ENCODE measurements at regions not wholly inside any gene's neighbourhood (a gene's known extent, or its start where the extent isn't known, plus 50 kb on each side); places are given as distances from the start of the nearest gene placed in this dataset.
"Not testable (repeated sequence)": the region's sequence is repeated elsewhere in the genome, so short reads cannot be mapped to it uniquely, and the experiment has no call there.

GRCh38 chr16:55073830-55074229 is 143.2 kb downstream of the IRX5 start:
- DNase-seq: no peak

GRCh38 chr16:55075208-55075607 is 144.5 kb downstream of the IRX5 start:
- not testable (repeated sequence) for DNase-seq

- no peak for DNase-seq
Observed at GRCh38 chr16:55076053-55076452, 145.4 kb downstream of the IRX5 start.

- DNase-seq: no peak
Observed at GRCh38 chr16:55077266-55077665, 146.6 kb downstream of the IRX5 start.

GRCh38 chr16:55078153-55078552 is 147.5 kb downstream of the IRX5 start:
- DNase-seq: no peak

GRCh38 chr16:55078699-55079410 is 148.2 kb downstream of the IRX5 start:
- DNase-seq: no peak

GRCh38 chr16:55081622-55082590 is 151.2 kb downstream of the IRX5 start:
- no peak for DNase-seq

- DNase-seq: no peak
Observed at GRCh38 chr16:55082591-55082976, 151.9 kb downstream of the IRX5 start.

GRCh38 chr16:55083052-55083451 is 152.4 kb downstream of the IRX5 start:
- no peak for DNase-seq

GRCh38 chr16:55088098-55088497 is 157.4 kb downstream of the IRX5 start:
- DNase-seq: no peak

- DNase-seq: no peak
Observed at GRCh38 chr16:55089600-55089999, 158.9 kb downstream of the IRX5 start.

- DNase-seq: no peak
Observed at GRCh38 chr16:55091213-55091870, 160.7 kb downstream of the IRX5 start.

GRCh38 chr16:55091871-55092230 is 161.2 kb downstream of the IRX5 start:
- DNase-seq: no peak

- peak in 2 of 4 experiments; percentile 20 to 43 for DNase-seq
Observed at GRCh38 chr16:55100100-55100499, 169.4 kb downstream of the IRX5 start.

- no peak for DNase-seq
Observed at GRCh38 chr16:55101026-55101425, 170.4 kb downstream of the IRX5 start.

- DNase-seq: no peak
Observed at GRCh38 chr16:55102077-55102476, 171.4 kb downstream of the IRX5 start.

GRCh38 chr16:55102531-55102930 is 171.9 kb downstream of the IRX5 start:
- DNase-seq: no peak

GRCh38 chr16:55107851-55108250 is 177.2 kb downstream of the IRX5 start:
- DNase-seq: no peak

- DNase-seq: no peak
Observed at GRCh38 chr16:55113210-55113609, 182.5 kb downstream of the IRX5 start.

- peak in 1 of 4 experiments; percentile 8 for DNase-seq
Observed at GRCh38 chr16:55115506-55115905, 184.8 kb downstream of the IRX5 start.

- no peak for DNase-seq
Observed at GRCh38 chr16:55116165-55116920, 185.7 kb downstream of the IRX5 start.

GRCh38 chr16:55118701-55119260 is 188.1 kb downstream of the IRX5 start:
- no peak for DNase-seq
